GM19328 (cell line): ENCODE measurements at regions not wholly inside any gene's neighbourhood (a gene's known extent, or its start where the extent isn't known, plus 50 kb on each side); places are given as distances from the start of the nearest gene placed in this dataset.
A peak's percentile ranks its signal among the peaks of the same experiment; 100 is the strongest.

Source experiments
- ATAC-seq: cut with Tn5 transposase; IDR thresholded peaks from one replicate; pipeline ENCODE4 v1.9.1; 2021; ENCODE audit warnings: mild to moderate bottlenecking, moderate library complexity; ENCODE audit not compliant: unreplicated experiment

GRCh38 chr10:3692387-3692999 is 92.5 kb downstream of the KLF6 start:
- ATAC-seq: no peak

DNA sequence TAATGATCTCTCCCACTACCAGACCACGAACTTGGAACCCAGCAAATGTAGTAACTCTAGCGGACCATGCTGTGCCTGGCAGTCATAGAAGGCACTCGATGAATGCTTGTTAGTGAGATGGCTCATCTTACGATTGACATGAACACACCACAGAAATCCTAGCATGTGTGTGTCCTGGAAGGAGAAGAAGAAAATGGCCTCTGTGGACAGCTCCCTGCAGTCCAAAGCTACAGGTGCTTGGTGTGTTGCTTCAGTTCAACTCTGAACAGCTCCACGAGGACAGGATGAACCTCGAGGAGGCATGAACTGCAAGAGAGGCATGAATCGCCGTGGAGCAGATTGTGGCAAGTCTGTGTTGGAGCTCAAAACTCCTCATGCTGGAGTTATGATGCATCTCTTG is 93.5 kb downstream of the KLF6 start:
- no peak for ATAC-seq

GRCh38 chr10:3689871-3690510 is 95.0 kb downstream of the KLF6 start:
- ATAC-seq: no peak

- ATAC-seq: no peak
Measured at GRCh38 chr10:3687510-3688081, 97.4 kb downstream of the KLF6 start.

DNA sequence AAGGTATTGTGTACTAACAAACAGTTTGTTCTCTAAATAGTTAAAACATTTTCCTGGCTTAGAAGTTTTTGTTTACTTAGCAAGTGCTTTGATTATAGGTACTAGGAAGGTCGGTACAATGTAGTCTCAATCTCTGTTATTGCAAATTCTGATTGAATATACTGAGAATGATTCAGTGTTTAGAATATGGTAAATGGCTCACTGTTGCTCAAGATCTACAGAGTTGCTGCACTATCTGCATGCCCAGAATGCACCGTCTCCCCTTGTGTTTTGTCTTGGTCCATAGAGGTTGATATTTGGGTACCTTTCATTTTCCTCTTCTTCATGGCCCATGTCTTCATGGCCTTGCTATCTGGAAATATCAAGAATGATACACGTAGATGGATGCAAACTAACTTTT is 99.6 kb downstream of the KLF6 start:
- ATAC-seq: no peak

GRCh38 chr10:3684891-3685290 is 100.1 kb downstream of the KLF6 start:
- no peak for ATAC-seq

GRCh38 chr10:3683560-3683959 is 101.4 kb downstream of the KLF6 start:
- ATAC-seq: no peak

DNA sequence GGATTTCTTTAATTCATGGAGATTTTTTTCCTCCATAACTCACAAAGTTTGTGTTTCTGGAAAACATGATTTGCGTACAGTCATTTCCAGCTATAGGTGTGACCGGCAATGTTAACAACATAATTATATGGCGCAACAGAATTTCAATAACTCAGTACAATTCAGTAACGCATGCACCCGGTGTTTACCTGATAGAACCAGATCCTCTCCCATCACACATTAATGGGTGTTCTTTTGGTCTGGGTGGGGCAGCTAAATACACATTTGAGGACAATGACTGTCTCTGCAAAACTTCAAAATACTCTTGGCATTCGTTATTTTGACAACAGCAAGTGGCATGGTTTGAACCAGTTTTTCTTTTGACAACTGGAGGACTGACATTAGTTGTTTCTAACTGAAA is 102.3 kb downstream of the KLF6 start:
- no peak for ATAC-seq

DNA sequence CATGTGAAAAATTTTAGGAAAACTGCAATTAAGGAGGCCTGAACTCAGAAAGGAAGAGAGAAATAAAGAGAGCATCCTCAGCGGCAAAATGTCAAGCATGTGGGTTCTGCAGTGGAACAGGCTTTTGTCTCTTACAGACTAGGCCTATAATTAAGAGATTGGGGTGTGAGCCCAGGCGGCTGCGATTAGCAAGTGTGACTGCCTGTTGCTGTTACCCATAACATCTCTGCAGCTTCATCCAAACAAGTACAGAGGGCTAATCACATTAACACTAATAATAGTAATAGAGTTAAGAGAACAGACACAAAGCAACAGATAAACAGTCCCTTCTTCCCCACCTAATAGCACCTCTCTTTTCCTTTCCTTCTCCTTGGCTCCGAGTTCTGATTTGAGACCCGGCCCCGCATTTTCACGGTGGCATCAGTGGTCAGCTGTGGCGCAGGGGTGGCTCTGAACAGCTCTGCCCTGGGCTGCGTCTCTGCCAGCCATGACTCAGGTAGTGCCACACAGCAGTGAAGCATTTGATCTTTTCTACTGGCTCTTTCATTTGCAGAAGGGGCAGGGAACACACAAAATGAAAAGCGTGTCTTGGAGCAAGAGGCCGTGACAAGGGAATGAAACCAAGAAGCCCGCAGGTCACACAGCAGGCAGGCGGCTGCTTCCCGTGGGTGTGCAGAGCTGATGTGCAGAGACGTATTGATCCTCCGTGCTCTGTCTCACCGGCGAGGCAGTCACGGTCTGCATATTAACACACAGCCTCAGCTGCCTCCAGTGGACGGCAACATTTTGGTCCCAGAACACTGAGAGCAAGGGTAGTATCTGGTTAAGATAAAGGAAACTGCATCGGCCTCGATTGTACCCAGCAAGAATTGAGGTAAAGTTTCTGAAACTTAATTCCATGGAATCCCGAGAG is 103.1 kb downstream of the KLF6 start:
- ATAC-seq: no peak

GRCh38 chr10:3679950-3680629 is 104.9 kb downstream of the KLF6 start:
- ATAC-seq: no peak

DNA sequence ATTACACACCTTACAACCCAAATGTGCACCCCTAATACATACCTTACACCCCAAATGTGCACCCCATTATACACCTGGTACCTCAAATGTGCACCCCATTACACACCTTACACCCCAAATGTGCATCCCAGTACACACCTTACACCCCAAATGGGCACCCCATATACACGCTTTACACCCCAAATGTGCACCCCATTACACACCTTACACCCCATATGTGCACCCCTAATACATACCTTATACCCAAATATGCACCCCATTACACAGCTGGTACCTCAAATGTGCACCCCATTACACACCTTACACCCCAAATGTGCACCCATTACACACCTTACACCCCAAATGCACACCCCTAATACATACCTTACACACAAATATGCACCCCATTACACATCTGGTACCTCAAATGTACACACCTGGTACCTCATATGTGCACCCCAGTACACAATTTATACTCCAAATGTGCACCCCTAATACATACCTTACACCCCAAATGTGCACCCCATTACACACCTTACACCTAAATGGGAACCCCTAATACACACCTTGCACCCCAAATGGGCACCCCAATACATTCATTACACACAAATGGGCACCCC is 106.3 kb downstream of the KLF6 start:
- no peak for ATAC-seq

GRCh38 chr10:3676564-3676963 is 108.4 kb downstream of the KLF6 start:
- ATAC-seq: peak; percentile 81

DNA sequence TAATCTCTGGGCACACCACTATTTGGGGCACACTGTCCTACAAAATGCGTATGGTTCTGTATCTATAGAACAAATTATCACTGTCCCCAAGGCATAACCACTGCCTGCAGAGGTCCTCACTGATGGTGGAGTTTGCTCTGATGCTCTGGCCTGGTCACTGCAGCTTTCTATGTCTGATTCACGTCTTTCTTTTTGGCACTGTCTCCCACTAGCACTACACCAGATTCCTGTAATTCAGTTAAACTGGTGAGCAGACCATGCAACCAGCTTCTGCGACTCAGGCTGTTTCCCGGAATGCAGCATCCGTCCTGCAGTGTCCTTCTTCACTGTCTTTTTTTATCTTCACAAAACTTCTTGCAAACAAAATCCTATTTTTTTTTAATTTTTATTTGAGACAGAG is 112.8 kb downstream of the KLF6 start:
- ATAC-seq: no peak

DNA sequence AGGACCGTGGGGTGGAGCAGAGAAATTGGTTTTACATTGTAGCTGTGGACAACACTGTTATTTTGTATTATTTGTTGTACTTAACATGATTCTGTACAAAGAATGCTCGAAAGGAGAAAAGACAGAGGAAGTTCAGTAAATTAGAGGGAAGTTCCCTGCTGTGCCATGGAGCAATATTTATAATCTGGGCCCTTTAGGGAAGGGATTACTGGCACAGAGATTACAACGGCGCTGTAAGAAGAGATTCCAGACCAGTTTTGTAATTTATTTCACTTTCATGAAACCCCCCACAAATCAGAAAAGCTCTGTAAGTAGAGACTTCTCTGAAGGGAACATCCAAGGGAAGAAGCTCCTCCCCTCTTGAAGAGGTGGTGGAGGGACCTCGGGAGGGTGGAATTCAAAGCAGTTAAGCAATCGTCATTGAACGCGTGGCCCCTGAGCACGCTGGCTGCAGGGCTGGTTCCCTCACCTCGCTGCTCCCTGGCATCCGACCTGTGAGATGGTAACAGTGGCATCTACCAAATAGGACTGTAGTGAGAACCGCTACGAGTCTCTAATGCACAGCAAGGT is 113.5 kb downstream of the KLF6 start:
- ATAC-seq: no peak

- ATAC-seq: no peak
Measured at GRCh38 chr10:3668966-3669330, 116.1 kb downstream of the KLF6 start.

- ATAC-seq: no peak
Measured at GRCh38 chr10:3668276-3668965, 116.6 kb downstream of the KLF6 start.

GRCh38 chr10:3666525-3667302 is 118.3 kb downstream of the KLF6 start:
- no peak for ATAC-seq

GRCh38 chr10:3665316-3665908 is 119.6 kb downstream of the KLF6 start:
- ATAC-seq: no peak

DNA sequence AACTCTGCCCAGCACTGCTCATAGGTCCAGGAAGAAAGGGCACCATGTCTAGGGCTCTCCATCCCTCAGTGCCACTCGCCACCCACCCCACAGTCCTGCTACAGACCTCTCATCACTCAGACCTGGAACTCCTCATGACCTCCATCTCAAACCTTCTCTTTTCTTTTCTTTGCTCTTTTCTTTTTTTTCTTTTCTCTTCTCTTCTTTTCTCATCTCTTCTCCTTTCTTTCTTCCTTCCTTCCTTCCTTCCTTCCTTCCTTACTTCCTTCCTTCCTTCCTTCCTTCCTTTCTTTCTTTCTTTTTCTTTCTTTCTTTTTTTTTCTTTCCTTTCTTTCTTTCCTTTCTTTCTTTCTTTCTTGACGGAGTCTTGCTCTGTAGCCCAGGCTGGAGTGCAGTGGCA is 122.2 kb downstream of the KLF6 start:
- ATAC-seq: no peak
